IMR-90 (cell line): ENCODE measurements at regions not wholly inside any gene's neighbourhood (a gene's known extent, or its start where the extent isn't known, plus 50 kb on each side); places are given as distances from the start of the nearest gene placed in this dataset.

ENCODE experiments used
- ATAC-seq: fragments of 200-7000 bp; cut with Tn5 transposase; 2 replicates; pipeline ENCODE4 v1.9.1; 2020; ENCODE audit warnings: low read depth, mild to moderate bottlenecking, moderate library complexity
- BruUV-seq: library from RNA; stranded (reverse); fragments of 400-500 nt; replicated peaks from 2 replicates; lab custom pipeline; 2021; lab: Mats Ljungman, UMichigan
- CTCF ChIA-PET: fragments of 300-600 bp; formaldehyde crosslinking; extraction: SDS; loops from one replicate; lab custom pipeline; 2021; ENCODE audit warnings: antibody characterized with exemption; lab: Yijun Ruan, JAX
- POLR2A ChIA-PET: fragments of 300-600 bp; sonication (Branson Sonifier 250); formaldehyde crosslinking; loops from one replicate; lab custom pipeline; 2022; ENCODE audit warnings: antibody characterized with exemption; ENCODE audit not compliant: unreplicated experiment; lab: Charles Lee
- DNase-seq: peaks from one replicate; pipeline ENCODE4 v3.0.0; 2013
- H2AFZ ChIP-seq: replicated peaks from 2 replicates; pipeline ENCODE3; 2013; ENCODE audit warnings: low read length, mild to moderate bottlenecking; ENCODE audit not compliant: poor library complexity
- H2AK5ac ChIP-seq: 2 replicates; pipeline ENCODE4 v1.6.1; 2013; ENCODE audit warnings: low read depth, low read length, inconsistent platforms
- H2AK9ac ChIP-seq: replicated peaks from 2 replicates; pipeline ENCODE3; 2013; ENCODE audit warnings: mild to moderate bottlenecking, low read depth, low read length, moderate library complexity; ENCODE audit not compliant: poor library complexity
- H2BK120ac ChIP-seq: 2 replicates; pipeline ENCODE4 v1.6.1; 2013; ENCODE audit warnings: low read depth, low read length, inconsistent platforms
- H2BK15ac ChIP-seq: 3 replicates; pipeline ENCODE4 v1.6.1; 2013; ENCODE audit warnings: low read depth, low read length, inconsistent platforms
- H2BK20ac ChIP-seq: 2 replicates; pipeline ENCODE4 v1.6.1; 2013; ENCODE audit warnings: low read depth, mild to moderate bottlenecking, inconsistent platforms, low read length, moderate library complexity
- H2BK5ac ChIP-seq: 2 replicates; pipeline ENCODE4 v1.6.1; 2013; ENCODE audit warnings: mild to moderate bottlenecking, low read depth, low read length, inconsistent platforms; ENCODE audit not compliant: poor library complexity, severe bottlenecking
- H3K14ac ChIP-seq: replicated peaks from 2 replicates; pipeline ENCODE4 v1.6.1; 2013; ENCODE audit warnings: low read depth, low read length, inconsistent platforms
- H3K18ac ChIP-seq: 2 replicates; pipeline ENCODE4 v1.6.1; 2013; ENCODE audit warnings: low read depth, low read length, control low read depth
- H3K23ac ChIP-seq: 2 replicates; pipeline ENCODE4 v1.6.1; 2013; ENCODE audit warnings: low read depth, low read length, inconsistent platforms
- H3K27ac ChIP-seq: 2 replicates; pipeline ENCODE4 v1.5.1; 2013; ENCODE audit warnings: mild to moderate bottlenecking, control low read depth, low read length; ENCODE audit not compliant: insufficient read depth
- H3K27me3 ChIP-seq: 2 replicates; pipeline ENCODE4 v1.6.1; 2013; ENCODE audit warnings: low read length; ENCODE audit not compliant: control insufficient read depth, insufficient read depth
- H3K36me3 ChIP-seq: 2 replicates; pipeline ENCODE4 v1.6.1; 2013; ENCODE audit warnings: low read length, mixed read lengths; ENCODE audit not compliant: control insufficient read depth, insufficient read depth
- H3K4ac ChIP-seq: 2 replicates; pipeline ENCODE4 v1.6.1; 2013; ENCODE audit warnings: low read depth, low read length, inconsistent platforms
- H3K4me1 ChIP-seq: 2 replicates; pipeline ENCODE4 v1.6.1; 2013; ENCODE audit warnings: low read length, mixed read lengths; ENCODE audit not compliant: control insufficient read depth, insufficient read depth
- H3K4me2 ChIP-seq: 2 replicates; pipeline ENCODE4 v1.6.1; 2013; ENCODE audit warnings: low read depth, mild to moderate bottlenecking, control low read depth, low read length, moderate library complexity
- H3K4me3 ChIP-seq: 2 replicates; pipeline ENCODE4 v1.5.1; 2013; ENCODE audit warnings: low read depth, mild to moderate bottlenecking, control low read depth, low read length, moderate library complexity; ENCODE audit not compliant: insufficient read depth
- H3K56ac ChIP-seq: 2 replicates; pipeline ENCODE4 v1.6.1; 2013; ENCODE audit warnings: low read length, inconsistent platforms; ENCODE audit not compliant: insufficient read depth; ENCODE audit errors: extremely low read depth
- H3K79me1 ChIP-seq, 2 experiments: 2 replicates each; pipeline ENCODE4 v1.6.1; 2013; ENCODE audit warnings: low read length in 2 of 2, inconsistent platforms in 1 of 2, low read depth in 1 of 2
- H3K9ac ChIP-seq: 2 replicates; pipeline ENCODE4 v1.6.1; 2013; ENCODE audit warnings: low read depth, low read length, control low read depth
- H3K9me1 ChIP-seq: 2 replicates; pipeline ENCODE4 v1.6.1; 2013; ENCODE audit warnings: low read length, inconsistent platforms; ENCODE audit not compliant: insufficient read depth
- H3K9me3 ChIP-seq: 2 replicates; pipeline ENCODE4 v1.6.1; 2013; ENCODE audit warnings: low read length; ENCODE audit not compliant: control insufficient read depth, insufficient read depth
- H4K20me1 ChIP-seq: 2 replicates; pipeline ENCODE4 v1.6.1; 2013; ENCODE audit warnings: low read length, inconsistent platforms; ENCODE audit not compliant: insufficient read depth
- H4K5ac ChIP-seq: 2 replicates; pipeline ENCODE4 v1.6.1; 2013; ENCODE audit warnings: mild to moderate bottlenecking, low read depth, low read length, control low read depth
- H4K8ac ChIP-seq, 2 experiments: 2 replicates each; pipeline ENCODE4 v1.6.1; 2013; ENCODE audit warnings: low read depth in 2 of 2, low read length in 2 of 2, control low read depth in 1 of 2, inconsistent platforms in 1 of 2
- H4K91ac ChIP-seq: 2 replicates; pipeline ENCODE4 v1.6.1; 2013; ENCODE audit warnings: low read depth, low read length, inconsistent platforms; ENCODE audit not compliant: insufficient read depth
- CHD1 ChIP-seq: IDR thresholded peaks from 2 replicates; pipeline ENCODE4 v1.6.1; 2012; ENCODE audit warnings: low read depth, low read length, improper control_type of control experiment
- ELK1 ChIP-seq: fragments of 150-350 bp; IDR thresholded peaks from 2 replicates; pipeline ENCODE4 v1.6.1; 2016; ENCODE audit warnings: low read depth, mild to moderate bottlenecking, low read length, moderate library complexity, borderline replicate concordance
- FOS ChIP-seq: fragments of 150-350 bp; IDR thresholded peaks from 2 replicates; pipeline ENCODE4 v1.6.1; 2016; ENCODE audit warnings: low read depth, low read length
- MAZ ChIP-seq: IDR thresholded peaks from 2 replicates; pipeline ENCODE4 v1.6.1; 2012; ENCODE audit warnings: low read depth, mild to moderate bottlenecking, low read length, improper control_type of control experiment, moderate library complexity, borderline replicate concordance
- MXI1 ChIP-seq: IDR thresholded peaks from 2 replicates; pipeline ENCODE4 v1.6.1; 2012; ENCODE audit warnings: low read depth, mild to moderate bottlenecking, low read length, moderate library complexity, borderline replicate concordance
- POLR2A ChIP-seq: IDR thresholded peaks from 2 replicates; pipeline ENCODE4 v1.6.1; 2012; ENCODE audit warnings: mild to moderate bottlenecking, low read depth, low read length
- RAD21 ChIP-seq: IDR thresholded peaks from 2 replicates; pipeline ENCODE4 v1.6.1; 2012; ENCODE audit warnings: low read length, improper control_type of control experiment
- RCOR1 ChIP-seq: IDR thresholded peaks from 2 replicates; pipeline ENCODE4 v1.6.1; 2012; ENCODE audit warnings: mild to moderate bottlenecking, low read length, improper control_type of control experiment; ENCODE audit not compliant: insufficient replicate concordance
- RFX5 ChIP-seq: IDR thresholded peaks from 2 replicates; pipeline ENCODE4 v1.8.0; 2012; ENCODE audit warnings: low read depth, mild to moderate bottlenecking, low read length, moderate library complexity
- SMC3 ChIP-seq: fragments of 150-350 bp; IDR thresholded peaks from 2 replicates; pipeline ENCODE4 v1.6.1; 2016; ENCODE audit warnings: low read depth, mild to moderate bottlenecking, antibody characterized with exemption, low read length, moderate library complexity
- WGBS, 2 experiments: methylation state at CpG; one replicate each; pipeline versions ENCODE4 v1.1.5 to v1.1.7; 2013; ENCODE audit warnings: missing lambda C conversion rate in 2 of 2; ENCODE audit not compliant: insufficient read length in 1 of 2; ENCODE audit errors: extremely low coverage in 2 of 2; 5-methylcytosine and 5-hydroxymethylcytosine counted together
- dilution Hi-C: fragments of 300-500 bp; cut with HindIII; formaldehyde crosslinking; loops from one replicate; pipeline ENCODE4 v1.14.3; 2018; ENCODE audit warnings: low sequenced_read_pairs; ENCODE audit not compliant: unreplicated experiment
- in situ Hi-C: fragments of 300-500 bp; cut with MboI; formaldehyde crosslinking; loops from 3 replicates; pipeline ENCODE4 v1.14.3; 2019; ENCODE audit warnings: low sequenced_read_pairs, inconsistent platforms, mixed read lengths
- intact Hi-C: fragments of 100-400 bp; cut with micrococcal nuclease; formaldehyde crosslinking; loops from 2 replicates; pipeline ENCODE4 v1.10.0; 2022

- no peaks in the 10 kb centered on the region for H3K27me3 ChIP-seq
- no peak overlapping the region for H3K4me3 ChIP-seq
- no peak overlapping the region for H4K5ac ChIP-seq
- no peak overlapping the region for H4K8ac ChIP-seq
- no peak overlapping the region for H3K56ac ChIP-seq
- H2BK15ac ChIP-seq = no peak overlapping the region
- no peak overlapping the region for H3K4me2 ChIP-seq
- no peak overlapping the region for H3K14ac ChIP-seq
- DNase-seq (no peak), ATAC-seq (no peak)
- no peak overlapping the region for H3K18ac ChIP-seq
- no peak overlapping the region for H2AK9ac ChIP-seq
- no peak overlapping the region for H2AFZ ChIP-seq
- H3K9me1 ChIP-seq = no peaks in the 10 kb centered on the region
- no peak overlapping the region for H3K23ac ChIP-seq
- intact Hi-C loops = no loop called here
- BruUV-seq = no TSS peak
- no CpG with 5 or more reads among the region's 4 CpGs for WGBS, 2 experiments
- TF ChIP-seq RFX5 (no peak), CHD1 (no peak), FOS (no peak), RCOR1 (no peak), SMC3 (no peak), POLR2A (no peak), ELK1 (no peak), MAZ (no peak), MXI1 (no peak), RAD21 (no peak)
- ChIA-PET CTCF (no interaction called here), POLR2A (no interaction called here)
- H4K20me1 ChIP-seq = no peaks in the 10 kb centered on the region
- no peak overlapping the region for H3K27ac ChIP-seq
- no peak overlapping the region for H2BK5ac ChIP-seq
- in situ Hi-C loops = no loop called here
- H3K9me3 ChIP-seq = peaks cover 3% of the 10 kb centered on the region; the same call in 1 of the 2 replicates
- H3K4ac ChIP-seq = no peak overlapping the region
- no peaks in the 10 kb centered on the region for H3K4me1 ChIP-seq
- no peak overlapping the region for H2BK20ac ChIP-seq
- H3K79me1 ChIP-seq = no peaks in the 10 kb centered on the region
- no peak overlapping the region for H2BK120ac ChIP-seq
- no peak overlapping the region for H3K9ac ChIP-seq
- dilution Hi-C loops = no loop called here
- H4K91ac ChIP-seq = no peak overlapping the region
- H3K36me3 ChIP-seq = no peaks in the 10 kb centered on the region
- H2AK5ac ChIP-seq = no peak overlapping the region
These were observed 990.2 kb downstream of the TSN start for GRCh38 chr2:122745603-122746002.
